NCI-H748 (cell line): ENCODE measurements at regions not wholly inside any gene's neighbourhood (a gene's known extent, or its start where the extent isn't known, plus 50 kb on each side); places are given as distances from the start of the nearest gene placed in this dataset.

ENCODE experiments used
- DNase-seq: peaks from one replicate; lab custom pipeline; 2025; ENCODE audit not compliant: unreplicated experiment; lab: John Stamatoyannopoulos, UW

DNA sequence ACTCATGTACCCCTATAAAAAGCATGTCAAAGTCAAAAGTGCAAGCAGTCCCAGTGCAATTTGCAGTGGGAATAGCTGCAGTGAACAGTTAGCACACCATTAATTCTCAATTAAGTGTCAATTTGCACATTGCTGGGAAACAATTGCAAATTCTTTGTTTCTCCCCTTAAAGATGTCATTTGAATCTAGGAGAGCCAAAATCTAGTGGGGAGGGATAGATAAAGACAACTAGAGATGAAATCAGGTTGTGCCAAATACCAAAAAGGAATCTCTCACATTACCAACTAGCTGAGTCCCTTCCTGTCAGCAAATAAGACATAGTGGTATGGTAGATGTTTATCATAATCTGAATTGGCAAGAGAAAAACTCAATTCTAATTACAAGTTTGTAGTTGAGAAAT lies 330.7 kb downstream of the NUF2 start:
- no peak for DNase-seq

DNA sequence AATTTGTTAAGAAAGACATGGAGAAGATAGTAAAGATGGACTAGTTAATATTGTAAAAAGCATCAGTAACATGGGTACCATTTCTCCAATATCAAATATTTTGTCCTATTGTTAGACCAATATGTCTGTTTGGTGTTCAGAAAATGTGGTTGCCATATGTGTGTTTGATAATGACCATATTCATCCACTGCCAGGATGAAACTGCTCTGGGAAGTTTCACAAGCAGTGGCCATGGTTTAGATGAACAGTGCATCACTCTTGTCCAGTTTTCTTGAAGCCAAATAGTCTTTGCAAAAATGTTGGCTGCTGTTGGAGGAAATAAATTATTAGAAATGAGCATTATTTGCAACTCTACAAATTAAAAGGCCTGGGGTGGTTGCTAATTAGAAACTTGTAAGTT lies 333.8 kb downstream of the NUF2 start:
- DNase-seq: no peak

DNA sequence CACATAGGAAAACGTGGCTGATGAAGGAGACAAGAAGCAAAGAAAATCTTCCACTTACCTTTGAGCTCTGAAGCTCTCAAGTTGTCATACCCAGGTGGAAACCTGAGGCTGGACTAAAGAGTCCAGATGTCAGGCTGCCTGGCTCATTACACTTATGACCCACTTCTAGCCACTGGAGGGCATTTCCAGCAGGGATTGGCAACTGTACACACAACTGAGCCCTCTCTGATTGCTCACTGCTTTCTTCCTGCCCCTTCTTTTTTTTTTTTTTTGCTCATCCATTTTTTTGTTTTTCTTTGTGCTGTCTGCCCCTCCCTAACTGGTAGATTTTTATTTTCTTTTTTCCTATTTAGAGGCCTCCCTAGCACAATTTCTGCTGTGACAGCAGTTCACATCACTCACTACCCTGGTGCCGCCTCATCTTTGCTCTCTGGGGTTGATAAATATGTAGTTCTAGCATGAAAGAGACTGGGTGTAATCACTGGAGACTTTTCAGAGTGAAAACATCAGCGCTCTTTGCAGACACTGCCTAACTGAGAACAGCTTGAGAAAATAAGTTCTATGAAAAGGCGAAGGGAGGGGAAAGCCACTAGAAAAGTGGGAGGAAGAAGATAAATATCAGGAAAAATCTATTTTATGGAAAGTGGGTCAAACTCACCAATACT lies 334.5 kb downstream of the NUF2 start:
- DNase-seq: peak; percentile 8

DNA sequence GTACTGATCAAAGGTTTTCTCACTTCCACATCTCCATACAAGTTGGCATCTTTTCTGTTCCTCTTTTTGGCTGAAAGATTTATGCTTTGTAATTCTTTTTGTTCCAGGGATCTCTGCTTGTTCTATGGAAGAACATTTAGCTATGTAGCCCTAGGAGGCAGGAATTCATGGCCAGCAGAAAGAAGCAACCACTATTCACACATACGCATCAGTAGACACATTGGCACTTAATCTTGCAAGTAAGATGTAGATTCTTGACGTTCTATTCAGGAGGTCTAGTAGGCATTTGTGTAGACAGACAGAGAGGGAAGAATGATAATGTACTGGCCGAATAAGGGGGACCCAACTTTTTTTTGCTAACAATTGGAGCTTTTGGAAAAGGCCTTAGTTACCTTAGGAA lies 336.0 kb downstream of the NUF2 start:
- no peak for DNase-seq

DNA sequence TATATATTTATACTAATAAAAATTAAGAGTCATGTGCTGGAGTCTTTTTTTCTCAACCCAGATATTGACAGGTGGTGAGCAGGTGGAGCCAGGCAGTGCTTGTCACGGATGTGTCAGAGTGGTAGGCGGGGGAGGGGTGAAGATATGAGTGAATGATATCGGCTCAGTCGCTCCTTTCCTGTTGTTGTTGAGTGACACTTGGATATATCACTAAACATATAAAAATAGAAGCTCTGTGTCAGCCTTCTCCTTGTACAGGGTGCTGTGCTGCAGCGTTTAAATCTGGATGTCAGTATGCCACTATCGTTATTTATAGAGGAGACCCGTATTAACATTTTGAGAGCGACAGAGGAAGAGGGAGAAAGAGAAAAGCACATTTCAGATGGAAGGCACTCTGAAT lies 339.6 kb downstream of the NUF2 start:
- DNase-seq: no peak

DNA sequence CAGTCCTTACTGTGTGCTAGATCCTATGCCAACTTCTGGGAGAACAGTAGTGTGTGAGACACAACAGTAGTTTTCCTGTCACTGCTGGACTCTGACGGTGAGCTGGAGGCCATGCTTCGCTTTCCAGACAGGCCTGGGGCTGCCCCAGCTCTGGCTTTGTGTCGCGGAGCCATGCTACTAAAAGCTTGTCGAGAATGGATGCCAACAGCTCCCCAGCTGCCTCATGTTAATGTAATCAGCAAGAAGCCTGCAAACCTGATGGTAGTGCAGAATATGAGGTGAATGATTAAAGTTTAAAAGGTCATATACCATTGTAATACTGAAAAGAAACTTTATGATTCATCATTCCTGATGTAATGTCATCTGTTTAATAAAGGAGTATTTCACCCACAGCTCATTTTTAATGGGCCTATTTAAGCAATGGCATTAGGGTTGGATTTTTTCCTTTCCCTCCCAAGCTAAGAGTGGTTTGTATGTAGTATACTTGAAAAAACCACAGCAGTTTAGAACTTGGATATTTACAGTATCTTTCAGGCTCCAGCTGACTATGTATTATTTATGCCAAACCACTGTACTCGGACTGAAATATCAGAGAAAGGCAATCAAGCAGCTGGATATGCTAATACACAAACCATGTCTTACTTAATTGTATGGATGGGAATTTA lies 343.0 kb downstream of the NUF2 start:
- DNase-seq: no peak

DNA sequence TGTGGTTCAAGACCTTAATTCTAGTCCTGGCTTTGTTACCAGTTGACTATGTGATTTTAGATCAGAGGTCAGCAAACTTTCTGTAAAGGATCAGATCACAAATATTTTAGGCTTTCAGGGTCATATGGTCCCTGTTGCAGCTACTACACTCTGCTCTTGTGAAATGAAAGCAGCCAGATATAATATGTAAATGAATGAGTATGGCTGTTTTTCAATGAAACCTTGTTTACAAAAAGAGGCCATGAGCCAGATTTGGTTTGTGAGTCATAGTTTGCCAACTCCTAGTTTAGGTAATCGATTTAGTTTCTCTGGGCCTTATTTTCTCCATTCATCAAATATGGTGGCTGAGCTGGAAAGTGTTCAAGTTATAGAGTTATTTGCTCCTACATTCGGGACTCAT lies 346.7 kb downstream of the NUF2 start:
- DNase-seq: no peak

DNA sequence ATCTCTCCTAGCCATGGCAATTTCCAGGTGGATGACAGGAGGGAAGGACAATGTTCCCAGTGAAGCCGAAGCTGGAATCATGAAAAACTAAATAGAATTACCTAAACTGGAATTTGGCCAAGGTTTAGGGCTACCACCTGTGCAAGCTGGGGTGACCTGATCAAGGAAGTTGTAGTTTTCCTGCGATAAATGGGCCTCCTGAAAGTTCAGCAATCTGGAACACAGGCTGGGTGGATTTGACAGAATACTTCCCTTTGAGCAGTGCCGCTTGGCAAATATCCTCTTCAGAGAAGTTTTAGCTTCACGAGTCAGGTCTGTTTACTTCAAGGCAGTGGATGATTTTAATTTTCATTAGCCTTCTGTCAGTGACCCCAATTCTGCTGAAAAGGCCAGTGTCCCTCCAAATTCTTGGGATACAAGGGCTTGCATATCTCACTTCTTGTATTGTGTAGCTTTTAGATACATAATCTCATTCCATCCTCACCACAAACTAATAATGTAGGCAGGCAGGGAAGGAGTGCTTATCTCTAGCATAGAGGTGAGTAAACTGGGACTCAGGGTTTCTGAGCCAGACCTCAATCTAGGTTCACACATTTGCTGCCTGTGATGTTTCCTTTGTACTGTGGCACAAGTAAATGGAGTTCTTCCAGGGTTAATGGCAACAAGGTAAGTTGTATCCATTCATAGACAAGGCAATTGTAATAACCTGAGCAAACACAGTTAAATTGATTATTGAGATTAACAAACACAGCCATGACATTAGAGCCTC lies 349.4 kb downstream of the NUF2 start:
- peak; percentile 16 for DNase-seq

DNA sequence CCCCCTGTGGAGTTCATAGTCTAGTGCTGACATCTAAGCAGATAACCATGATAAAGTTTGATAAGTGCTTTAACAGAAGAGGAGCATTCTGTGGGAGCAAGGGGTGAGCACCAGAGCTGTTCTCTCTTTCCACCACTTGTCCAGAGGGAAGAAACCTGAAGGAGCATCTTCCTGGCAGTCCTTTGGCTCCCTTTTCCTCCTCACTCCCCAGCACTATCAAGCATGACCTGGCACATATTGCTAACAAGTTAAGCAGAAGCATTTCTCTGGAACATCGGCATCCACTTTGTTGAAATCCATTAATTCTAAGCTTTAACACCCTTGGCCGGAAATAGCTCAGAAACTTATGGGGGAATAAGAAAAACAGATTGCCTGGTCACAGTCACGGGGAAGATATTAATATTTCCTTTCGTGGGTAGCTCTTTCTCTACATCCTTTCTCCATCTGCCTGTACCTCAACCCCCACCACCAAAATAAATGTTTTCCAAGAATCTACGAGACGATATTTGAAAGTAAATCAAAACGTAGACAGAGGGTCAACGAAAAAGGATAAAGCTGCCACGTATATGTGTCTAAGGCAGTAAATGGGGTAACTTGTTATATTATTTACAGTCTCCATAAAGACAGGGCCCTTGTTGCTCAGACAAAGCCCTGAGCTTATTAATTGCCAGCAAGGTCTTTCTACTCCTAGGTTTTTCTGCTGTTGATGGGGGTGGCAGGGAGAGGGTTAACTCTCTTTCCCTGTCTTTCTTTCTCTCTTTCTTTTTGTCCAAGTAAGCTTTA lies 351.4 kb downstream of the NUF2 start:
- no peak for DNase-seq

DNA sequence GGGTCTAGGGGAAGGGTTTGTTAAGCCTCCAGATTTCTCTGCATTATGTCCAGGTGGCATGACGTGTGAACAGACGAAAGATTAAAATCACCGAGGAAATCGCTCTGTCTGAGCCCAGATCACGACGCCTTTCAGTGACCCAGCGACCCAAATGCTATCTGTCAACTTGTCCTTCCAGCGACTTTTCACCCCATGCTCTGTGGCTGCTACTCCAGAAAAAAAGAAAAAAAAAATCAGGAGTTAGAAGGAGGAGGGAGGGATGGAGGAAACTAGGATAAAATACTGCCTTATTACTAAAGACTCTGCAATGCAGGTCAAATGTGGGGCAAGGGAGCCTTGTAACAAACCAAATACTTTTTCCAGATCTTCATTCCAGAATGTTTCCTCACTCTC lies 352.0 kb downstream of the NUF2 start:
- DNase-seq: no peak

DNA sequence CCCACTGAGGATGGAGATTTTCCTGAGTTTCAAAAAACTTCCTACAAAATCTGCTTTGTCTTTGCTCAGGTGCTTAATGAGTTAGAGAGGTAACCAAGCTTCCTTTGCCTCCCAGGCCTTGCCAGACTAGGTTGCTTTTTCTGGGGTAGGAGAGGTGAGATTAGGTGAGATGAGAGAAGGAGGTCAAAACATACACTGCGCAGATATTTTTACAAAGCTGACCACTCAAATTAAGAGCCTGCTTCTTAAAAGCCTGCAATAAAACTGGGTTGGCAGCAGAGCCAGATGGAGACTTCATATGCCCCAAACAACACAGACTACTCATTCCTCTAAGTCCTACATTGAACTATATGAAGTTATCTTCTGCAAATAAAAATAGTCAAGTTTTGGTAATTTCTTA lies 352.5 kb downstream of the NUF2 start:
- no peak for DNase-seq

DNA sequence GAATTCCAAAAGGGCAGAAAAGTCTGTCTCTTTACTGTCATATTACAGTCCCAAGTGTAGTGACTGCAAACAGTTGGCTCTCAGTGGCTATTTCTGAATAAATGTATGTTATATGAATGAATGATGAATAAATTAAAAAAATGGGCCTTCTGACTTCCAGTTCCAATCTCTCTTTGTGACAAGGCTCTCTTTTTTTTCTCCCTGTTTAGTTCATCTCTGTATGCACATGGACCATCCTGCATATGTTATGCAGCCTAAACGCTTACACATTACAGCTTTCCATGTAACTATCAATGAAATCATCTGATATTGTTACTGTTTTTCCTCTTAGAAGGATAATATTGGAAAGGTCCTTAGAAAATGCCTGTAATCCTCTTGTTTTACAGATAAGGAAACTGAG lies 363.0 kb downstream of the NUF2 start:
- DNase-seq: no peak

DNA sequence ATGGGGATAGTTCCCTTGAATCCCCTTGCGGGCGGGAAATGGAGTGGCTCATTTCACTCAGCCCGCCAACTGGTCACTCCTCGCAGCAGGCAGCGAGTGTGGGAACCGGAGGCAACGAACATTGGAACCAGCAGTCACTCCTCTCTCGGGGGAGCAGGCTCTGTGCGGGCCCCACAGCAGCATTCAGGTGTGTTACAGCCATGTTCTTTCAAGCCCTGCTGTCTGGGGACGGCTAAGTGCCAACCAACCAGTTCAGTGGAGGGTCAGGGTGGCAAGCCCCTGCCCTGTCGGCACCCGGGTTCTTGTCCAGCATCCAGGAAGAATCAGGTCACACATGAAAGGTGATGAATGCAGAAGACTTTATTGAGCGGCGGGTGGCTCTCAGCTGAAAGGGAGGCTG lies 370.5 kb downstream of the NUF2 start:
- no peak for DNase-seq

DNA sequence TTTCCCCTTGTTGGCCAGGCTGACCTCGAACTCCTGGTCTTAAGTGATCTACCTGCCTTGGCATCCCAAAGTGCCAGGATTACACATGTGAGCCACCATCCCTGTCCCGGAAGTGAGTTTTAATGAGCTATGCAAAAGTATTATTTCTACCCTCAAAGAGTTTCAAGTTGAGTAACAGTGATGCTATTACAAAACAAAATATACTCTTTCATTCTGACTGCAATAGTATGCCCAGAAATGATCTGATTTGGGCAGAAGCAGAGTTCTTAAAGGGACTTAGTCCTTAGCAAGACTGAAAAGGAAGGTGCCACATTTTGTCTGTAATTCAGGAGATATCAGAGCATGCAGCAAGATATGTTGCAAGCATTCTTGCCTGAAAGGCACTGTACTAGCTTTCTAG lies 375.4 kb downstream of the NUF2 start:
- DNase-seq: no peak

DNA sequence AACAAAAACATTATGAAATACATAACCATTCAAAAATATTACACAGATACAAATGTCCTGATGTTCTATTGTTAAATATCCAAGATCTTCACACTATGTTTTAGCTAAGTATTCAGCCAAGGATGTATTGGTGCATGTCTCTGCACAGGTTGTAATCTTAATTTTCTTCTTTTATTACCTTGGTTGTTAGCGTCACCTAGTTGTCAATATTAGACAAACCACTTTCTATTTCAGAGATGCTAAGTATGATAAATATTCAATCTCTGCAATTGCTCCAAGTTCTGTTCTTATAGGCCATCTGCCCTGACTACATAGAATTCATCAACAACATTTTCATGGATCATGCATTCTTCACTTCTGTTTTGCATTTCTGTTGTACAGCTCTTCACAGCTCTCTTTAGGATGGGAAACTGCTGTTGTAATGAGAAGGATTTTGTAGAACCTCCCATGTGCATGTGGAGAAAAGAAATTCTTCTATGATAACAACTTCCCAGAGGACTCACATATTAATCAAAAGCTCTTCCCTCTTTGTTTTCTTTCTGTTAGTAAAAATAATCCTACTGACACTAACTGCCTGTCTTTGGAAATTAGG lies 380.1 kb downstream of the NUF2 start:
- no peak for DNase-seq

DNA sequence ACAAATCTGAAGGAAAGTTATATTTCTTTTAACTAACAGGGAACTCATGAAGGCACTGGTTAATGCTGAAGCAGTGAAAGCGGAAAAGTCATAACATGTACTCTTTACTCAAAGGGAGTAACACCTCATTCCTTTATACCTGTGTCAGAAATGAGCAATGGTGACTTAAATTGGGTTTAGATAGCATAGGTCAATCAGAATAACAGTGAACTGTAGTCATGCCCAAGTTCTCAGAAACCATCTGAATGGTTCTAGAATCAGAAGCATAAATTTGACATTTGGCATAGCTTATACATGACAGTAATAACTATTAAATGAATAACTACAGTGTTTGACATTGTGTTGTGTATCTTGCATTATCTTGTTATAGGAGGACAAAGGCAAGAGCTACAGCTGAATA lies 382.0 kb downstream of the NUF2 start:
- no peak for DNase-seq

DNA sequence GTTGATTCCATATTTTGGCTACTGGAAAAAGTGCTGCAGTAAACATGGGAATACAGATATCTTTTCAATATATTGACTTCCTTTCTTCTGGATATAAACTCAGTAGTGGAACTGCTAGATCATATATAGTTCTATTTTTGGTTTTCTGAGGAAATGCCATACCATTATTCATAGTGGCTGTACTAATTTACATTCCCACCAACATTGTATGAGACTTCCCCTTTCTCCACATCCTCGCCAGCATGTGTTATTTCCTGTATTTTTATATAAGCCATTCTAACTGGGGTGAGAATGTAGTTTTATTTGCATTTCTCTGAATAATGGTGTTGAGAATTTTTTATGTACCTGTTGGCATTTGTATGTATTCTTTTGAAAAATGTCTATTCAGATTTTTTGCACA lies 385.2 kb downstream of the NUF2 start:
- DNase-seq: no peak

DNA sequence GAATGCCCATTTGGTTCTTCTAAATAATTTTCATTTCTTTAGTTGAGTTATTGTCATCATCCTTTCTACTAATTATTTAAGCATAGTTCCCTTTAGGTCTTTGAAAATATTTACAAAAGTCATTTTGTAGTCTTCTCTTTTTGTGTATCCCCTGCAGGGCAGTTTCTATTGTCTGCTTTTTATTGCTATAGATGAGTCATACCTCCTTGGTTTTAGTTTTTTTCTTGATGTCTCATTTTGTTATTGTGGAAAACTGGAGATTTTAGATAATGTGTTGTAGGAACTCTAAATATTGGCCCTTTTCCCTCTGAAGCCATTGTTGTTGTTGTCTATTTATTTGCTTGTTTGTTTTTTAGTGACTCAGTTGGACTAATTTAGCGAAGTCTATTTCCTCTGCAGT lies 387.9 kb downstream of the NUF2 start:
- no peak for DNase-seq

DNA sequence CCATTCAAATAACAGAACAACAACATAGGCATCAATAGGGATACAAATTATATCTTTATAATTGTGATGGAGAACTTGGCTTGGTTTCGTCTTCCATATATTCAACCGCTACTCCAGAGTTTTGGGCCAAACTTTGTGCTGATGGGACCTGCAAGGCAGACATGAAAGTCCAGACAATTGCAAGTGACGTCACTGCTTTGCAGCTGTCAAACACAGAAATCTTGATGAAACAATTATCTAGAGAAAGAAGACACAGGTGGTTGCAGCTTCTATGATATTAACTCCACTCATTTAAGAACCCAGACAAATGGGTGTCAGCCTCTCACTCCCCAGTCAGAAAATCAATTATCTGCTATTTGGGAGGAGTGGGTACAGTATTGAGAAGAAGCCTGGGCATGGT lies 390.6 kb downstream of the NUF2 start:
- no peak for DNase-seq

DNA sequence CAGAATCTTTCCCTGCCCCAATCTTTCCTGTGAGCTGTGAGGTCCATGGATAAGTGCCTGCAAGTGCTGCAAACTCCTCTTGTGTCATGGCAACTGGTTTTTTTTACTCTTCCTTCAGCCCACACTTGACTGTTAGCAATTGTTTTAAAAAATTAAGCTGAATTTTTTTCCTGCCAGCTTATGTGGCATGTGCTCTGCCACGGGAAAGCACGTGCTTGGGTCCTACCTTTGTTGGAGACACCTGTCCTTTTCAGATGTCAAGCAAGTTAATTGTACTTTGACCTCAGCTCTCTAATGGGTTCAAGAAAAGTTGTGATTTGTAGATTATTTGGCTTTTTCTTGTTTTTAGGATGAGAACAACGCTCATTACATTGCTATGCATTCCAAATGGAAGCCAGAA lies 398.5 kb downstream of the NUF2 start:
- DNase-seq: no peak

DNA sequence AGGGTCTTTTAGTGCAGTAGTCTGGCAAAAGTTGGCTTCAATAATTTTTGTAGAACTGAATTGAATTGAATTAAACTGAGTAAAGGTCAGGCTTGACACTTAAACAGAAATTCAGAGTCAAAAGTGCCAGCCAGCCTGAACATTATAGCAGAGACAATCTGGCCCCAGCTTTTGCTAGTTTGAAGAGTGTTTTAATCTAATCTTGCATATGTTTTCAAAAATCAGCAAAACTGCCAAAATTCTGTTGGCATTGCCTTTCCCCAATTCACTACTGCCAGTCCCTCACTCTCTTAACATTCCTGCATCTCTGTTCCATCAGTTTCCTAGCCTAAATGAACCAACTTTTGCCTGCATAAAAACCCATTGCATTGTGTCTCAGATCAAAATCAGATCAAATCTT lies 403.8 kb downstream of the NUF2 start:
- DNase-seq: no peak
